MM.1S (cell line): ENCODE measurements at regions not wholly inside any gene's neighbourhood (a gene's known extent, or its start where the extent isn't known, plus 50 kb on each side); places are given as distances from the start of the nearest gene placed in this dataset.

Experiments used
- EZH2phosphoT487 ChIP-seq: fragments of 300-600 bp; sonication (generic); IDR thresholded peaks from 2 replicates; pipeline ENCODE4 v1.6.1; 2018; ENCODE audit warnings: antibody characterized with exemption, low read length
- TF ChIP-seq, protein P1 (sequence below): fragments of 300-600 bp; sonication (generic); IDR thresholded peaks from 2 replicates; pipeline ENCODE4 v1.5.1; 2016; ENCODE audit warnings: antibody characterized with exemption, low read length, mixed read lengths

DNA sequence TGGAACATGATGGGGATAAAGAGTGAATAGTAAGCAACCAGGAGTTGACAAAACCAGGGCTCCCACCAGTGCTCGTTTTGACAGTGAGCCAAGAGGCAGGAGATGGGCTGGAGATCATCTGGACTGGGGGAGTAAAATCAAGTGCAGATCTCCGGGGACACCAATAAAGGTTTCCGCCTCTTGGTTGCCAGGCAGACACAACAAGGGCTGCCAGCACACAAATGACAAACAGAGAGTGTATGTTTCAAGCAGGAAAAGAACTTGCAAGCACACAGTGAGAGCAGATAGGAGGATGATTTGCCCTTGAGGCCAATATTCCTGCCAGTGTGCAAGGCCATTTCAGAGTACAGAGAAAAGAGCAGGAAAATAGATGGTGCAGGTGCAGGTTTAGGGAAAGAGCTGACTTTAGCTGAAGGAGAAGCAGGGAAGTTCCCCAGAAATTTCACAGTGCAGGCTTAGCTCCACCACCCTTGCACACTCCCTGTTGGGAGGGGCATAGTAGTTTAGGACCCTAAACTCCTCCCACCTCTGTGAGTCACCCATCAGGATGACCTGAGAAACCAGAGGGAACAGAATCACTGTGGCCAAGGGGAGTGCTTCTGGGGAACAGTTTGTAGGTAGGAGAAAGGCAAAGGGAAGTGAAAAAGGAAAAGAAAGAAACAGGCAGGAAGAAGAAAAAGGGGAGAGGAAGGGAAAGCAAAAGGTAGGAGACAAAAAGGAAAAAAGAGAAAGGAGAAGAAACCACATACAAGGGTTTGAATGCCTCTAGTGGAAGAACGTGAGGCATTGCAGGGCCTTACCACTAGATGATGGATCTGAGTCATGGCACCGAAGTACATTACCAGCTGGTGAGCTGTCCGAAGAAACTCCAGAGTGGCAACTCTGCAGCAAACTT, 404.4 kb downstream of the SLC6A15 start:
- TF ChIP-seq, protein P1, sequence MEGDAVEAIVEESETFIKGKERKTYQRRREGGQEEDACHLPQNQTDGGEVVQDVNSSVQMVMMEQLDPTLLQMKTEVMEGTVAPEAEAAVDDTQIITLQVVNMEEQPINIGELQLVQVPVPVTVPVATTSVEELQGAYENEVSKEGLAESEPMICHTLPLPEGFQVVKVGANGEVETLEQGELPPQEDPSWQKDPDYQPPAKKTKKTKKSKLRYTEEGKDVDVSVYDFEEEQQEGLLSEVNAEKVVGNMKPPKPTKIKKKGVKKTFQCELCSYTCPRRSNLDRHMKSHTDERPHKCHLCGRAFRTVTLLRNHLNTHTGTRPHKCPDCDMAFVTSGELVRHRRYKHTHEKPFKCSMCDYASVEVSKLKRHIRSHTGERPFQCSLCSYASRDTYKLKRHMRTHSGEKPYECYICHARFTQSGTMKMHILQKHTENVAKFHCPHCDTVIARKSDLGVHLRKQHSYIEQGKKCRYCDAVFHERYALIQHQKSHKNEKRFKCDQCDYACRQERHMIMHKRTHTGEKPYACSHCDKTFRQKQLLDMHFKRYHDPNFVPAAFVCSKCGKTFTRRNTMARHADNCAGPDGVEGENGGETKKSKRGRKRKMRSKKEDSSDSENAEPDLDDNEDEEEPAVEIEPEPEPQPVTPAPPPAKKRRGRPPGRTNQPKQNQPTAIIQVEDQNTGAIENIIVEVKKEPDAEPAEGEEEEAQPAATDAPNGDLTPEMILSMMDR: peak; percentile 30
- no peak for TF ChIP-seq EZH2phosphoT487
